ENCODE measurements at regions not wholly inside any gene's neighbourhood (a gene's known extent, or its start where the extent isn't known, plus 50 kb on each side); places are given as distances from the start of the nearest gene placed in this dataset.

DNA sequence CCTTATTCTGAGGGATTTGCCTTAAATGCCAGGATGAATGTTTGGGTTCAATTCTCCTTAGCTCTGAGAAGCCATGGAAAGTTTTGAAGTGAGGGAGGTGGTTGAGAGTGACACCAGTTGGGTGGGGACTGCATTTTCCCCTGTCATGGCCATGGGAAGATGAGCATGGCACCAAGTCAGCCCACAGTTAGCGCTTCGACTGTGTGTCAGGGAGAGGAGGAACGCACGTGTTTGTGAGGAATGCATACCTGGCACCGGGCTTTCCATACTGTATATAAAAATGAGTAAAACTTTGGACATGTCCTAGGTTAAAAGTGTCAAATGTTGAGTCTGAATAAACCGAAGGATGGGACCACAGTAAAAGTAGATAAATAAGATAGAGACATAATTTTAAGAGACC, 187.5 kb upstream of the KL start:
- Histone ChIP-seq H3K4me3 (no peak overlapping the region), H3K27ac (no peak overlapping the region), H3K36me3 (ENCODE audit: insufficient read depth, low read length) (no peaks in the 10 kb centered on the region), H3K9me3 (ENCODE audit: low read depth, low read length) (peaks cover 4% of the 10 kb centered on the region; the same call in 1 of the 2 replicates), H3K9ac (ENCODE audit: insufficient read length) (no peak overlapping the region)
- no peak for DNase-seq (ENCODE audit: low read depth, low spot score)
- no peak for TF ChIP-seq FOXP2 (optimal IDR thresholded peaks at IDR 0.05; ENCODE audit: control extremely low read depth, extremely low read length, insufficient read depth)
- no peak for TF ChIP-seq POLR2AphosphoS5 (IDR thresholded peaks at IDR 0.05; ENCODE audit: borderline replicate concordance, low read depth, low read length)
- no peak for TF ChIP-seq EZH2 (IDR thresholded peaks at IDR 0.05)

- Histone ChIP-seq H3K27ac (no peak overlapping the region), H3K9me3 (ENCODE audit: low read depth, low read length) (peaks cover 4% of the 10 kb centered on the region; the same call in 1 of the 2 replicates), H3K9ac (ENCODE audit: insufficient read length) (no peak overlapping the region), H3K36me3 (ENCODE audit: insufficient read depth, low read length) (no peaks in the 10 kb centered on the region), H3K4me3 (no peak overlapping the region)
- DNase-seq (ENCODE audit: low read depth, low spot score), result no peak
- no peak for TF ChIP-seq POLR2AphosphoS5 (IDR thresholded peaks at IDR 0.05; ENCODE audit: borderline replicate concordance, low read depth, low read length)
- no peak for TF ChIP-seq EZH2 (IDR thresholded peaks at IDR 0.05)
- no peak for TF ChIP-seq FOXP2 (optimal IDR thresholded peaks at IDR 0.05; ENCODE audit: control extremely low read depth, extremely low read length, insufficient read depth)
These were observed 187.0 kb upstream of the KL start for GRCh38 chr13:32829269-32829668.

DNA sequence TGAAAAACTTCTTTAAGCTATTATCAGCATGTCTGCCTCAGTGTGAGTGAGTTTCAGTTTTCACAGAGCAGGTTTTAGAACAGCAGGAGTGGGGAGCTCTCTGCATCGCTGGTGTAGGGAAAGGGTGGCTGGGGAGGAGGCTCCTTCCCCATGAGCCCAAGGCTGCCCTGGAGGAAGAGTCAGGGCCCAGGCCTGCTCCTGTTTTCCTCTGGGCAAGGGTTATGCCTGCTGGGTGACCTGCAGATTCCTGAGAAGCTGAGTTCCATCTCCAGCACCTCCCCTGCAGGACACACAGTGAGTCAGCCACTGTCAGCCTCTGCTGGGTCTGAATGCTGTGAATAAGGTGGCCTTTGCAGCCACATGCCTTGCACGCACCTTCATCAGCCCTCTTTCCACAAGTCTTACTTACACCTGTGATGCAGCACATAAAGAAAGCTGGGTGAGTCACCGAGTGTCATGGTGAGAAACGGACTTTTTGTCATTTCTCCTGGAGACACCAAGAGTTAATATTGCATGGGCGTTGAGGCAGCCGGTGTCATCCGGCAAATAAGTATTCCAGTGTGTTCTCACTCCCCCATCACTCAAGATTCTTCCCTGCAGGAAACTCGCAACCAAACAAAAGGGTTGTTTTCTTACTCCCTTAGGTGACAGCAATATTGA, 186.4 kb upstream of the KL start:
- TF ChIP-seq POLR2AphosphoS5 (IDR thresholded peaks at IDR 0.05; ENCODE audit: borderline replicate concordance, low read depth, low read length) (no peak), FOXP2 (optimal IDR thresholded peaks at IDR 0.05; ENCODE audit: control extremely low read depth, extremely low read length, insufficient read depth) (no peak), EZH2 (IDR thresholded peaks at IDR 0.05) (no peak)
- DNase-seq (ENCODE audit: low read depth, low spot score), result no peak
- no peak overlapping the region for H3K9ac ChIP-seq (ENCODE audit: insufficient read length)
- H3K9me3 ChIP-seq (ENCODE audit: low read depth, low read length), result peaks cover 4% of the 10 kb centered on the region; the same call in 1 of the 2 replicates
- no peaks in the 10 kb centered on the region for H3K36me3 ChIP-seq (ENCODE audit: insufficient read depth, low read length)
- H3K27ac ChIP-seq, result no peak overlapping the region
- no peak overlapping the region for H3K4me3 ChIP-seq

DNA sequence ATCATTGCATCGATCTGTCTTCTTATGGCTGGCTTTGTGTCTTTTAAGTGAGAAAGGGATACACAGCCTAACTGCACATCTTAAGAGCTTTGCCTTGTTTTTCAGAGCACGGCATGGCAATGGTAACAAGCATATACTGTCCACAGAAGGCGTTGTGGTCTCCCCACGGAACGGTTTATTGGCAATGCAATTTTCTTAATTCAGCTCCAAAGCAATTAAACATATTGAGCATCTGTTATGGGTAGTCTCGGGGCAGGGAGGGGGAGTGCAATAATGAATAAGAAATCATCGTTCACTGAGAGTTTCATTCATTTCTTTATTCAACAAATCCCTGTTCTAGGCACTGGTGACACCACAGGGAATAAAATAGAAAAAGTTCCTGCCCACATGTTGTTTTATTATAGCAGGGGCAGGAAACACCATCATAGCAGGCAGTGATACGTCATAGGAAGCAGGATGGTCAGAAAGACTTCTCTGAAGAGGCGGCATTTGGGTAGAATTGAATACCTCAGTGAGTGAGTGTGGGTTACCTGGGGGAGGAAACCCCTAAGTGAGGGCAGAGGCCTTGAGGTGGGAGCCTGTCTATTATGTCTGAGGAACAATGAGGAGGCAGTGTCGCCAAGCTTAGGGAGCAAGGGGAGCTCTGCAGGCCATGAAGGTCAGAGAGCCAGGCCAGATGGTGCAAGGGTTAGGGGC, 185.7 kb upstream of the KL start:
- TF ChIP-seq FOXP2 (optimal IDR thresholded peaks at IDR 0.05; ENCODE audit: control extremely low read depth, extremely low read length, insufficient read depth) (no peak), POLR2AphosphoS5 (IDR thresholded peaks at IDR 0.05; ENCODE audit: borderline replicate concordance, low read depth, low read length) (no peak), EZH2 (IDR thresholded peaks at IDR 0.05) (no peak)
- H3K27ac ChIP-seq, result no peak overlapping the region
- H3K9ac ChIP-seq (ENCODE audit: insufficient read length), result no peak overlapping the region
- H3K4me3 ChIP-seq, result no peak overlapping the region
- H3K9me3 ChIP-seq (ENCODE audit: low read depth, low read length), result peaks cover 4% of the 10 kb centered on the region; the same call in 1 of the 2 replicates
- DNase-seq (ENCODE audit: low read depth, low spot score), result no peak
- H3K36me3 ChIP-seq (ENCODE audit: insufficient read depth, low read length), result no peaks in the 10 kb centered on the region

DNA sequence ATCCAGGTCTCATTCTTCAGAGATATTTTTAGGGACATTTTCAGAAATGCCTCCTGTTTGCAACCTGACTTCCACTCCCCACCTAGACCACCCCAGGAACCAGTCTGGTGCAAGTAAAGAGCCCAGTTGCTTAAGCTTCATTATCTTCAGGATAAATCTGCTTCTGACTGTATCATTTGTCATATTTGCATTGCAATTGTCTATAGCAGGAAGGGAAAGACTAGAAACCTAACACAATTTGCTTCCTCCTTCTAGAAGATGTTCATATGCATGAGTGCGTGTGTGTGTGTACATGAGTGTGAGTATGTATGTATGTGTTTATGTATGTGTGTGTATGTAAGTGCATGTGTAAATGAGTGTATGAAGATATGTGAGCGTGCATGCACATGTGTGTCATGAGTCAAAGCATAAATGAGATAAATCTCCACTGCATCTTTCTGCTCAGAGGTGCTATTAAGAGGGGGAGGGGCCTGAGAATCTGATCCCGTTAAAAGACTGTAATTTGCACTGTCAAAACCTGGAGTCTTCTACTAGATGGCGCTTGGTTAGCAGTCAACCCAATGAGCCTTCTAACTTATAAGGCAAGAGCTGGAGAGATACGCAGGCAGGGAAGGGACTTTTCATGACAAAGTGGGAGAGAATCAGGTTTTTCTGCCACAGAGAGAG, 178.8 kb upstream of the KL start:
- DNase-seq (ENCODE audit: low read depth, low spot score), result no peak
- Histone ChIP-seq H3K27ac (no peak overlapping the region), H3K9me3 (ENCODE audit: low read depth, low read length) (peaks cover 4% of the 10 kb centered on the region; the same call in 1 of the 2 replicates), H3K4me3 (no peak overlapping the region), H3K36me3 (ENCODE audit: insufficient read depth, low read length) (no peaks in the 10 kb centered on the region), H3K9ac (ENCODE audit: insufficient read length) (no peak overlapping the region)
- TF ChIP-seq POLR2AphosphoS5 (IDR thresholded peaks at IDR 0.05; ENCODE audit: borderline replicate concordance, low read depth, low read length) (no peak), EZH2 (IDR thresholded peaks at IDR 0.05) (no peak), FOXP2 (optimal IDR thresholded peaks at IDR 0.05; ENCODE audit: control extremely low read depth, extremely low read length, insufficient read depth) (no peak)

DNA sequence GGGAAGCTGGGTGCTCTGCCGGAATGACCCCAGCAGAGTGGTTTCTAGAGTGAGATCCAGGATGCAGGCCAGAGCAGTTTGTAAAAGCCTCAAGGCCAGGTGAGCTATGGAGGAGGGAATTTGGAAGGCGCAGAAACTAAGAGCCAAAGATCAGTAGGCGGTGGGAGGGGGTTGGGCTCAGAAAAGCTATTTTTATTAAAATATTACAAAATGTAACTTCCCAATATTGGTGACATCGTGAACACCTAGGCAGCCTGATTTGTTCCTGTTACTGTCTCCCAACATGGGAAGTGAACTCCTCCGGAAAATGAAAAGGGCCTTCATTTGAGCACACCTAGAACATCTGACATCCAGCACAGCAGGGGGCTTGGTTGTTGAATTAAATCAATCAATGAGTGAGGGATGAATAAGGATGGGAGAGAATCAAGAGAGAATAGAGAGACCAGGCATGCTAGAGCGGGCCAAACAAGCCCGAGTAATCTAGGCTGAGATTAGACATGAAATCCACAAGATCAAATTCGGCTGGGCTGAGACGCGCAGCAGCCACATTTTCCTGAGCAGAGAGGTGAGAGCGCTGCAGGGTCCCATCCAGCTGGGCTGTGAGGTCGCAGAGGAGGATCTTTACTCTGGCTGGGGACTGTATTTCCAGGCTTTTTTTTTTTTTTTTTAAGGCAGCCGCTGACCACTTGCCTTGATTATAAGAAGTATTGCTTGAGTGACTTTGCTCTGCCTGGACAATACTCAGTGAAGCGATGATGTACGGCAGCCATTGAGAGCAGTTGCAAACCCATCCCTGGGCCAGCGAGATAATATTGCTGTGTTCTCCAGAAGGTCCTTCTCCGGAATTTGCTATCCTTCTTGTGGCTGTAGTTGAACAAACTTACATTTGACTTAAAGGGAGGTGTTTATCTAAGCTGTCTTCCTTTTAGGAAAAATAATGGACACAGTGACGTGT, 178.0 kb upstream of the KL start:
- TF ChIP-seq EZH2 (IDR thresholded peaks at IDR 0.05) (no peak), FOXP2 (optimal IDR thresholded peaks at IDR 0.05; ENCODE audit: control extremely low read depth, extremely low read length, insufficient read depth) (no peak), POLR2AphosphoS5 (IDR thresholded peaks at IDR 0.05; ENCODE audit: borderline replicate concordance, low read depth, low read length) (no peak)
- no peaks in the 10 kb centered on the region for H3K36me3 ChIP-seq (ENCODE audit: insufficient read depth, low read length)
- no peak overlapping the region for H3K4me3 ChIP-seq

GRCh38 chr13:32838945-32839344, 177.3 kb upstream of the KL start:
- no peaks in the 10 kb centered on the region; the same call in 1 of the 2 replicates for H3K9me3 ChIP-seq (ENCODE audit: low read depth, low read length)
- no peak for TF ChIP-seq EZH2 (IDR thresholded peaks at IDR 0.05)
- TF ChIP-seq POLR2AphosphoS5 (IDR thresholded peaks at IDR 0.05; ENCODE audit: borderline replicate concordance, low read depth, low read length), result no peak
- TF ChIP-seq FOXP2 (optimal IDR thresholded peaks at IDR 0.05; ENCODE audit: control extremely low read depth, extremely low read length, insufficient read depth), result no peak
- no peak overlapping the region for H3K4me3 ChIP-seq
- no peak overlapping the region for H3K9ac ChIP-seq (ENCODE audit: insufficient read length)
- H3K27ac ChIP-seq, result no peak overlapping the region
- no peak for DNase-seq (ENCODE audit: low read depth, low spot score)
- no peaks in the 10 kb centered on the region for H3K36me3 ChIP-seq (ENCODE audit: insufficient read depth, low read length)

More for the DNA sequence above, 178.0 kb upstream of the KL start:
- no peak for DNase-seq (ENCODE audit: low read depth, low spot score)
- Histone ChIP-seq H3K9ac (ENCODE audit: insufficient read length) (no peak overlapping the region), H3K27ac (no peak overlapping the region), H3K9me3 (ENCODE audit: low read depth, low read length) (peaks cover 4% of the 10 kb centered on the region; the same call in 1 of the 2 replicates)
